ENCODE measurements at regions not wholly inside any gene's neighbourhood (a gene's known extent, or its start where the extent isn't known, plus 50 kb on each side); places are given as distances from the start of the nearest gene placed in this dataset.

DNA sequence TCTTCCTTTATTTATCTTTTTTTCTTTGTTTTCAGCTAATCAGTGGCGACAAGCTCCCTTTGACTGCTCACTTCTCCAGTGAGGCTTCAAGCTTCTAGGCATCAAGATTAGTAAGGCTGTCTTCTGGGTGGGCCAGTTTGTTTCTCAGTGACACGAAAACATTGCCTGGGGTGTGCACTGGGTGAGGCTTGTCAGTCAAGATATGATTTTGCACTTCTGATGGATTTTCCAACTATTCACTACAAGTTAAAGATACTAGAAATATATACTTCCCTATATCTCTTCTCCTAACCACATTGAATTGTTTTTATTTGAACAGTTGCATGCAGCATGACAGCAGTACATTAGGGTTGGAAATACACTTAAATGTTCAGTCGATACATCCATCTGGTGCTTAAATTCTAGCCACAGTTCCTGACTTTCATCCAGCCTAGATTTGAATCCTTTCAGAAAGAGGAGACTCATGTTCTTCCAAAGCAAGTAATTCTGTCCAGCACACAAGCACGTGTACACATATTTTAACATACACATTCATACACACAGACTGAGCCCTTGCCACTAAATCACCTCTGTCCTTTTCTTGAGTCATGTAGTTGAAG is 275.6 kb upstream of the NOVA1 start:
- no peak for TF ChIP-seq EZH2 (IDR thresholded peaks at IDR 0.05; ENCODE audit: borderline replicate concordance, insufficient read depth, low read length, poor library complexity, severe bottlenecking)
- TF ChIP-seq, protein P1, sequence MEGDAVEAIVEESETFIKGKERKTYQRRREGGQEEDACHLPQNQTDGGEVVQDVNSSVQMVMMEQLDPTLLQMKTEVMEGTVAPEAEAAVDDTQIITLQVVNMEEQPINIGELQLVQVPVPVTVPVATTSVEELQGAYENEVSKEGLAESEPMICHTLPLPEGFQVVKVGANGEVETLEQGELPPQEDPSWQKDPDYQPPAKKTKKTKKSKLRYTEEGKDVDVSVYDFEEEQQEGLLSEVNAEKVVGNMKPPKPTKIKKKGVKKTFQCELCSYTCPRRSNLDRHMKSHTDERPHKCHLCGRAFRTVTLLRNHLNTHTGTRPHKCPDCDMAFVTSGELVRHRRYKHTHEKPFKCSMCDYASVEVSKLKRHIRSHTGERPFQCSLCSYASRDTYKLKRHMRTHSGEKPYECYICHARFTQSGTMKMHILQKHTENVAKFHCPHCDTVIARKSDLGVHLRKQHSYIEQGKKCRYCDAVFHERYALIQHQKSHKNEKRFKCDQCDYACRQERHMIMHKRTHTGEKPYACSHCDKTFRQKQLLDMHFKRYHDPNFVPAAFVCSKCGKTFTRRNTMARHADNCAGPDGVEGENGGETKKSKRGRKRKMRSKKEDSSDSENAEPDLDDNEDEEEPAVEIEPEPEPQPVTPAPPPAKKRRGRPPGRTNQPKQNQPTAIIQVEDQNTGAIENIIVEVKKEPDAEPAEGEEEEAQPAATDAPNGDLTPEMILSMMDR (IDR thresholded peaks at IDR 0.05; ENCODE audit: poor library complexity, severe bottlenecking): no peak
- no peak for TF ChIP-seq EP300 (conservative IDR thresholded peaks at IDR 0.05; ENCODE audit: poor library complexity, severe bottlenecking)
- TF ChIP-seq MXI1 (conservative IDR thresholded peaks at IDR 0.05; ENCODE audit: poor library complexity, severe bottlenecking): no peak
- no peak for TF ChIP-seq RAD21 (conservative IDR thresholded peaks at IDR 0.05)
- TF ChIP-seq, protein P2, sequence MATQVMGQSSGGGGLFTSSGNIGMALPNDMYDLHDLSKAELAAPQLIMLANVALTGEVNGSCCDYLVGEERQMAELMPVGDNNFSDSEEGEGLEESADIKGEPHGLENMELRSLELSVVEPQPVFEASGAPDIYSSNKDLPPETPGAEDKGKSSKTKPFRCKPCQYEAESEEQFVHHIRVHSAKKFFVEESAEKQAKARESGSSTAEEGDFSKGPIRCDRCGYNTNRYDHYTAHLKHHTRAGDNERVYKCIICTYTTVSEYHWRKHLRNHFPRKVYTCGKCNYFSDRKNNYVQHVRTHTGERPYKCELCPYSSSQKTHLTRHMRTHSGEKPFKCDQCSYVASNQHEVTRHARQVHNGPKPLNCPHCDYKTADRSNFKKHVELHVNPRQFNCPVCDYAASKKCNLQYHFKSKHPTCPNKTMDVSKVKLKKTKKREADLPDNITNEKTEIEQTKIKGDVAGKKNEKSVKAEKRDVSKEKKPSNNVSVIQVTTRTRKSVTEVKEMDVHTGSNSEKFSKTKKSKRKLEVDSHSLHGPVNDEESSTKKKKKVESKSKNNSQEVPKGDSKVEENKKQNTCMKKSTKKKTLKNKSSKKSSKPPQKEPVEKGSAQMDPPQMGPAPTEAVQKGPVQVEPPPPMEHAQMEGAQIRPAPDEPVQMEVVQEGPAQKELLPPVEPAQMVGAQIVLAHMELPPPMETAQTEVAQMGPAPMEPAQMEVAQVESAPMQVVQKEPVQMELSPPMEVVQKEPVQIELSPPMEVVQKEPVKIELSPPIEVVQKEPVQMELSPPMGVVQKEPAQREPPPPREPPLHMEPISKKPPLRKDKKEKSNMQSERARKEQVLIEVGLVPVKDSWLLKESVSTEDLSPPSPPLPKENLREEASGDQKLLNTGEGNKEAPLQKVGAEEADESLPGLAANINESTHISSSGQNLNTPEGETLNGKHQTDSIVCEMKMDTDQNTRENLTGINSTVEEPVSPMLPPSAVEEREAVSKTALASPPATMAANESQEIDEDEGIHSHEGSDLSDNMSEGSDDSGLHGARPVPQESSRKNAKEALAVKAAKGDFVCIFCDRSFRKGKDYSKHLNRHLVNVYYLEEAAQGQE (IDR thresholded peaks at IDR 0.05; ENCODE audit: borderline replicate concordance): no peak
- TF ChIP-seq POLR2AphosphoS5 (IDR thresholded peaks at IDR 0.05): no peak
- TF ChIP-seq TAF1 (IDR thresholded peaks at IDR 0.05; ENCODE audit: low read depth): no peak
